ENCODE measurements at regions not wholly inside any gene's neighbourhood (a gene's known extent, or its start where the extent isn't known, plus 50 kb on each side); places are given as distances from the start of the nearest gene placed in this dataset.
A peak's percentile ranks its signal among the peaks of the same experiment; 100 is the strongest.

GRCh38 chr15:31574766-31575165, 248.1 kb downstream of the KLF13 start:
- WGBS, 2 experiments (ENCODE audit: low coverage in 1 of 2, low lambda C conversion rate in 2 of 2, missing lambda C conversion rate in 2 of 2) = 6 to 9% methylated on average over 1 of the region's 1 CpG
- TF ChIP-seq EZH2phosphoT487 (IDR thresholded peaks at IDR 0.05; ENCODE audit: insufficient read depth, low read depth) (no peak), EZH2 (IDR thresholded peaks at IDR 0.05; ENCODE audit: insufficient read depth, poor library complexity, severe bottlenecking) (no peak)
- Histone ChIP-seq H3K4me1 (ENCODE audit: insufficient read depth) (no peaks in the 10 kb centered on the region), H3K27ac (no peak overlapping the region), H3K9ac (no peak overlapping the region), H4K20me1 (ENCODE audit: insufficient read depth) (no peaks in the 10 kb centered on the region), H3K4me2 (ENCODE audit: unreplicated experiment) (no peak overlapping the region), H3K4me3 (no peak overlapping the region), H3K9me3 (ENCODE audit: low read depth) (no peaks in the 10 kb centered on the region), H3K9me2 (ENCODE audit: insufficient read depth) (no peaks in the 10 kb centered on the region), H3K27me3 (replicated peaks; ENCODE audit: insufficient read depth) (no peaks in the 10 kb centered on the region; the same call in 1 of the 2 replicates), H3K36me3 (ENCODE audit: low read depth) (no peaks in the 10 kb centered on the region), H3F3A (ENCODE audit: insufficient read depth) (no peaks in the 10 kb centered on the region), H2AFZ (no peak overlapping the region), H3K79me2 (ENCODE audit: insufficient read depth) (no peaks in the 10 kb centered on the region)
- in situ Hi-C loops (cut with MboI) = no loop called here
- DNase-seq = peak; percentile 16

- in situ Hi-C loops (cut with MboI) = no loop called here
- H3F3A ChIP-seq (ENCODE audit: insufficient read depth) = no peaks in the 10 kb centered on the region
- H2AFZ ChIP-seq = no peak overlapping the region
- no peak overlapping the region for H3K4me2 ChIP-seq (ENCODE audit: unreplicated experiment)
- no peaks in the 10 kb centered on the region for H3K36me3 ChIP-seq (ENCODE audit: low read depth)
- no peaks in the 10 kb centered on the region for H4K20me1 ChIP-seq (ENCODE audit: insufficient read depth)
- H3K27me3 ChIP-seq (replicated peaks; ENCODE audit: insufficient read depth) = no peaks in the 10 kb centered on the region; the same call in 1 of the 2 replicates
- no peaks in the 10 kb centered on the region for H3K4me1 ChIP-seq (ENCODE audit: insufficient read depth)
- no peaks in the 10 kb centered on the region for H3K79me2 ChIP-seq (ENCODE audit: insufficient read depth)
- TF ChIP-seq EZH2 (IDR thresholded peaks at IDR 0.05; ENCODE audit: insufficient read depth, poor library complexity, severe bottlenecking) = no peak
- no peak for TF ChIP-seq EZH2phosphoT487 (IDR thresholded peaks at IDR 0.05; ENCODE audit: insufficient read depth, low read depth)
- H3K9ac ChIP-seq = no peak overlapping the region
- no peaks in the 10 kb centered on the region for H3K9me3 ChIP-seq (ENCODE audit: low read depth)
- DNase-seq = no peak
- 32 to 34% methylated on average over 5 of the region's 5 CpGs for WGBS, 2 experiments (ENCODE audit: low coverage in 1 of 2, low lambda C conversion rate in 2 of 2, missing lambda C conversion rate in 2 of 2)
- no peaks in the 10 kb centered on the region for H3K9me2 ChIP-seq (ENCODE audit: insufficient read depth)
- no peak overlapping the region for H3K27ac ChIP-seq
- H3K4me3 ChIP-seq = no peak overlapping the region
These were observed 250.5 kb downstream of the KLF13 start for GRCh38 chr15:31577108-31577507.

GRCh38 chr15:31579282-31579681, 252.6 kb downstream of the KLF13 start:
- Histone ChIP-seq H3K4me3 (no peak overlapping the region), H3K36me3 (ENCODE audit: low read depth) (no peaks in the 10 kb centered on the region), H3K27ac (no peak overlapping the region), H3K4me1 (ENCODE audit: insufficient read depth) (no peaks in the 10 kb centered on the region), H4K20me1 (ENCODE audit: insufficient read depth) (no peaks in the 10 kb centered on the region), H3F3A (ENCODE audit: insufficient read depth) (no peaks in the 10 kb centered on the region), H2AFZ (no peak overlapping the region), H3K9me2 (ENCODE audit: insufficient read depth) (no peaks in the 10 kb centered on the region), H3K9ac (no peak overlapping the region), H3K27me3 (replicated peaks; ENCODE audit: insufficient read depth) (0 out of 2 replicates have a peak, but pooled peaks cover 3% of the 10 kb centered on the region), H3K9me3 (ENCODE audit: low read depth) (no peaks in the 10 kb centered on the region), H3K79me2 (ENCODE audit: insufficient read depth) (no peaks in the 10 kb centered on the region), H3K4me2 (ENCODE audit: unreplicated experiment) (no peak overlapping the region)
- in situ Hi-C loops (cut with MboI) = no loop called here
- TF ChIP-seq EZH2phosphoT487 (IDR thresholded peaks at IDR 0.05; ENCODE audit: insufficient read depth, low read depth) (no peak), EZH2 (IDR thresholded peaks at IDR 0.05; ENCODE audit: insufficient read depth, poor library complexity, severe bottlenecking) (no peak)
- 57 to 60% methylated on average over 4 of the region's 4 CpGs for WGBS, 2 experiments (ENCODE audit: low coverage in 1 of 2, low lambda C conversion rate in 2 of 2, missing lambda C conversion rate in 2 of 2)
- no peak for DNase-seq

- Histone ChIP-seq H3K27ac (no peak overlapping the region), H2AFZ (no peak overlapping the region), H3K4me2 (ENCODE audit: unreplicated experiment) (no peak overlapping the region), H3K36me3 (ENCODE audit: low read depth) (no peaks in the 10 kb centered on the region), H3F3A (ENCODE audit: insufficient read depth) (no peaks in the 10 kb centered on the region), H3K4me3 (no peak overlapping the region), H4K20me1 (ENCODE audit: insufficient read depth) (no peaks in the 10 kb centered on the region), H3K27me3 (replicated peaks; ENCODE audit: insufficient read depth) (0 out of 2 replicates have a peak, but pooled peaks cover 7% of the 10 kb centered on the region), H3K9me2 (ENCODE audit: insufficient read depth) (no peaks in the 10 kb centered on the region), H3K9ac (no peak overlapping the region), H3K79me2 (ENCODE audit: insufficient read depth) (no peaks in the 10 kb centered on the region), H3K4me1 (ENCODE audit: insufficient read depth) (no peaks in the 10 kb centered on the region), H3K9me3 (ENCODE audit: low read depth) (no peaks in the 10 kb centered on the region)
- no peak for DNase-seq
- WGBS, 2 experiments (ENCODE audit: low coverage in 1 of 2, low lambda C conversion rate in 2 of 2, missing lambda C conversion rate in 2 of 2) = 78 to 80% methylated on average over 2 of the region's 2 CpGs
- in situ Hi-C loops (cut with MboI) = no loop called here
- TF ChIP-seq EZH2 (IDR thresholded peaks at IDR 0.05; ENCODE audit: insufficient read depth, poor library complexity, severe bottlenecking) (no peak), EZH2phosphoT487 (IDR thresholded peaks at IDR 0.05; ENCODE audit: insufficient read depth, low read depth) (no peak)
These were observed 253.3 kb downstream of the KLF13 start for GRCh38 chr15:31579976-31580375.

- DNase-seq = no peak
- in situ Hi-C loops (cut with MboI) = no loop called here
These were observed 257.6 kb downstream of the KLF13 start for GRCh38 chr15:31584195-31584594.

More at GRCh38 chr15:31584195-31584594, 257.6 kb downstream of the KLF13 start:
- TF ChIP-seq EZH2phosphoT487 (IDR thresholded peaks at IDR 0.05; ENCODE audit: insufficient read depth, low read depth) = no peak
- no peak for TF ChIP-seq EZH2 (IDR thresholded peaks at IDR 0.05; ENCODE audit: insufficient read depth, poor library complexity, severe bottlenecking)
- H4K20me1 ChIP-seq (ENCODE audit: insufficient read depth) = no peaks in the 10 kb centered on the region
- no peak overlapping the region for H3K4me2 ChIP-seq (ENCODE audit: unreplicated experiment)
- H3K9me2 ChIP-seq (ENCODE audit: insufficient read depth) = no peaks in the 10 kb centered on the region
- H3K9me3 ChIP-seq (ENCODE audit: low read depth) = no peaks in the 10 kb centered on the region
- no peaks in the 10 kb centered on the region for H3F3A ChIP-seq (ENCODE audit: insufficient read depth)
- peaks cover 7% of the 10 kb centered on the region; the same call in 1 of the 2 replicates for H3K27me3 ChIP-seq (replicated peaks; ENCODE audit: insufficient read depth)
- H3K9ac ChIP-seq = no peak overlapping the region
- no peak overlapping the region for H3K27ac ChIP-seq
- H3K36me3 ChIP-seq (ENCODE audit: low read depth) = no peaks in the 10 kb centered on the region
- no peak overlapping the region for H2AFZ ChIP-seq
- no peaks in the 10 kb centered on the region for H3K4me1 ChIP-seq (ENCODE audit: insufficient read depth)
- H3K79me2 ChIP-seq (ENCODE audit: insufficient read depth) = no peaks in the 10 kb centered on the region
- 17 to 21% methylated on average over 3 of the region's 3 CpGs for WGBS, 2 experiments (ENCODE audit: low coverage in 1 of 2, low lambda C conversion rate in 2 of 2, missing lambda C conversion rate in 2 of 2)
- no peak overlapping the region for H3K4me3 ChIP-seq

Measured in GM23248 (cell line).